ENCODE measurements at regions not wholly inside any gene's neighbourhood (a gene's known extent, or its start where the extent isn't known, plus 50 kb on each side); places are given as distances from the start of the nearest gene placed in this dataset.
"Not testable (repeated sequence)": the region's sequence is repeated elsewhere in the genome, so short reads cannot be mapped to it uniquely, and the experiment has no call there.

DNA sequence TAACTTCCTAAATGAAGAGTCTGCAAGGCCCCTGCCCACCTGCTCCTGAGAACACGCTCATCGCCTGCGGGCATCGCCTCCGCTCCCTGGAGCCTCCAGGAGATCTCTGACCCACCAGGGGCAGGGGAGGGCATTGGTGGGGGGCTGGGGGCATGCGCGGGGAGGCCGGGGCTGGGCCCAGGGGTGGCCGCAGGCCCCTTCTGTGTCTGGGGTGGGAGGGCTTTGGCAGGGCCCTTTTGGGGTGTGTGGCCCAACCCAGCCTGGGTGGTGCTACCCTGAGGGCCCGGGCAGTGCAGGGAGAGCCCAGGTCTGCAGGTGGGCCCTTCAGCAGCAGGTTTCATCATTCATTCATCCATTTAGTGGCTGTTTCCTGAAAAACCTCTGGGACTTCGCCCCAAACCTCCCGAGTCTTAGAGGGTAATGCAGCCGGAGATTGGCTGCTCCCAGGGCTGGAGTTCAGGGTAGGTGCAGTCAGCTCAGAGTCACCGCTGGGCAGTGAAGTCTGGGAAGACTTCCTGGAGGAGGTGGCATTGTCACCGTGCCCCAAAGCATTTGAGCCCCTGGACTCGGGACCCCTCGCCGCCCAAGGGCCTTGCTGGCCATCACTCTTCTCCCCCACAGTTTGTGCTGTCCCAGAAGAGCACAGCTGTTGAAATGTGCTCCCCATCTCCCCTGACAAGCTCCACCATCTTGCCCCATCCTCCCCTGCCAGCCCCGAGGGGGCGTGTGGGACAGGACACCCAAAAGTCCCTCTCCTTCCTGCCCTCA lies 255.1 kb downstream of the PARP8 start:
- H3K4me1 Mint-ChIP-seq (ENCODE audit: insufficient read depth, unreplicated experiment): no peaks in the 10 kb centered on the region
- DNase-seq (ENCODE audit: unreplicated experiment): no peak
- TF ChIP-seq, protein P1, sequence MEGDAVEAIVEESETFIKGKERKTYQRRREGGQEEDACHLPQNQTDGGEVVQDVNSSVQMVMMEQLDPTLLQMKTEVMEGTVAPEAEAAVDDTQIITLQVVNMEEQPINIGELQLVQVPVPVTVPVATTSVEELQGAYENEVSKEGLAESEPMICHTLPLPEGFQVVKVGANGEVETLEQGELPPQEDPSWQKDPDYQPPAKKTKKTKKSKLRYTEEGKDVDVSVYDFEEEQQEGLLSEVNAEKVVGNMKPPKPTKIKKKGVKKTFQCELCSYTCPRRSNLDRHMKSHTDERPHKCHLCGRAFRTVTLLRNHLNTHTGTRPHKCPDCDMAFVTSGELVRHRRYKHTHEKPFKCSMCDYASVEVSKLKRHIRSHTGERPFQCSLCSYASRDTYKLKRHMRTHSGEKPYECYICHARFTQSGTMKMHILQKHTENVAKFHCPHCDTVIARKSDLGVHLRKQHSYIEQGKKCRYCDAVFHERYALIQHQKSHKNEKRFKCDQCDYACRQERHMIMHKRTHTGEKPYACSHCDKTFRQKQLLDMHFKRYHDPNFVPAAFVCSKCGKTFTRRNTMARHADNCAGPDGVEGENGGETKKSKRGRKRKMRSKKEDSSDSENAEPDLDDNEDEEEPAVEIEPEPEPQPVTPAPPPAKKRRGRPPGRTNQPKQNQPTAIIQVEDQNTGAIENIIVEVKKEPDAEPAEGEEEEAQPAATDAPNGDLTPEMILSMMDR (IDR thresholded peaks at IDR 0.05; ENCODE audit: unreplicated experiment): no peak
- H3K9me3 Mint-ChIP-seq (ENCODE audit: unreplicated experiment): no peaks in the 10 kb centered on the region
- ChIA-PET CTCF (interaction anchor here (0.9 to 1.1 kb wide), 3 partner anchors 22 to 626 kb away, joined by 3 to 5 read pairs (median 3); no protein-coding TSS in a partner anchor), POLR2A (interaction anchor here (0.6 kb wide), 1 partner anchor 1710 kb away, joined by 3 read pairs; no protein-coding TSS in a partner anchor)
- BruUV-seq (replicated peaks): no TSS peak
- H3K36me3 Mint-ChIP-seq (ENCODE audit: insufficient read depth, unreplicated experiment): no peaks in the 10 kb centered on the region
- H3K27me3 Mint-ChIP-seq (ENCODE audit: insufficient read depth, unreplicated experiment): peaks cover 36% of the 10 kb centered on the region
- H3K4me3 Mint-ChIP-seq (ENCODE audit: unreplicated experiment): no peak overlapping the region
- intact Hi-C loops (cut with micrococcal nuclease): no loop called here
- no peak overlapping the region for H3K27ac Mint-ChIP-seq (ENCODE audit: low read depth, unreplicated experiment)

DNA sequence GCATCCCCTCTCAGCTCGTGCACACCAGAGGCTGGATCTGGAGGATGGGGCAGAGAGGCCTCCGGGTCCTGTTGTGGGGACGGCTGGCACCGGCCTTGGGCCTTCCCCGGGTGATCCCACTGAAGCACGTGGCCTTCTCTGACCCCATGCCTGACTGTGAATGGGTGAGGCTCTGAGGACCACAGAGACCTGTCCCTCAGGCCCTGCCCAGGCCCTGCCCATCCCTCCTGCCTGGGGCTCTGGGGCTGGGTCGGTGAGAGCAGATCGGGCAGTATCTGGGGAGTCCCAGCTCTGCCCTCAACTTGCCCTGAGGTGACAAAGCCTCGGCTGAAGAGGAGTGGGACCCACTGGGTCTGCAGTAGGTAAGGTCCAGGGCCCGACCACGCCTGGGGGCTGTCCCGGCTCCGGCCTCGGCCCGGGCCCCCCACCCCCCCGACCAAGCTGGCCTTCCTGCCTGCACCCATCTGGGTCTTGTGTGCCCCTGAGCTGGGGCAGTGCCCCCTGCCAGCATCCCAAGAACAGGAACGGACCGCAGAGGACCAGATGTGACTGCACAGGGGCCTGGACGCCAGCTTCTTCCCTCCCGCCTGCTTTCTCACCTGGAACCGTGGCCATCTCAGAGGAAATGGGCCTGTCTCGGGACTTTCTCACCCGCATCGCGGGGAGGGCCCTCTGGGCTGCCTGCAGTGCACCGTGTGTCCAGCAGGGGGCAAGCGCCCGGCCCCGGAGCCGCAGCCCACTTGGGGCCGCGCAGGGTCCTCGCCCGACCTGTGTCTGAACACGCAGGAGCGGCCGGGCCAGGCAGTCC lies 255.9 kb downstream of the PARP8 start:
- DNase-seq (ENCODE audit: unreplicated experiment): not testable (repeated sequence)
- H3K27me3 Mint-ChIP-seq (ENCODE audit: insufficient read depth, unreplicated experiment): peaks cover 34% of the 10 kb centered on the region

DNA sequence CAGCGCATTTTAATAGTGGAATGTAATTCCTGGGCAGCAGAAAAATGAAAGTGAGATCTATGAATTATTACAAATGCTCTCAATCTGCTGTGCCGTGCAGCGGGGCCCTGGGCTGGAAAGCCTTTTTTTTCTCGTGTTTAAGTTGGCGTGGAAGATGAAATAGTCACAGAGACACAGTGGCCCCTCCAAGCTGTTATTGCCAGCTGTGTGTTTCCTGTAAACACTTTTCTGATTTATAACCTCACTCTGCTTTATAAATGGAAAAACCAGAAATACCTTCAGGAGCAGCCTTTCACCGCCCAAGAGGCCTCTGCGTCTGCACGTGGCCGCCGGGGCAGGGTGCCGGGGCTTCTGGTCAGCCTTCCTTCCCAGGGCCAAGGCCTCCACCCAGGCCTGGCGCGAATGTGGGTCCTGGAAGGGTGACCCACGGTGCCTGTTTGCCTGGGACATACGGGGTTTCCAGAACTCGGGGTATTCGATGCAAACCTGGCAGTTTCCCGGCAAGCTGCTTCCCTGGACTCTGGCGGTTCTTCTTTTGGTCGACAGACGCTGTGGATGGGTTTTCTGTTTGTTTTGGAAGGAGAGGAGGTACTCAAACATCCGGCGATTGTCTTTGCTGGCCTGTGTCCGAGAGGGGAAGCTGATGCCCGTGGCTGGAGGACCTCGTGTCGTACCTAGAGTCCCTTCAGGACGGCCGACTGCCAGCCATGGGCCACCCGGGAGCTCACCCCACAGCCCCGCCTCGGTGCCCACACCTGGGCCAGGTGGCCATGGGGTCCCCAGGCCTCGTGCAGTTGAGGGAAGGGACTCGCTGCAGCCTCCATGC lies 256.7 kb downstream of the PARP8 start:
- Mint-ChIP-seq H3K27me3 (ENCODE audit: insufficient read depth, unreplicated experiment) (peaks cover 43% of the 10 kb centered on the region), H3K27ac (ENCODE audit: low read depth, unreplicated experiment) (no peak overlapping the region), H3K36me3 (ENCODE audit: insufficient read depth, unreplicated experiment) (peaks cover 5% of the 10 kb centered on the region), H3K4me1 (ENCODE audit: insufficient read depth, unreplicated experiment) (no peaks in the 10 kb centered on the region), H3K9me3 (ENCODE audit: unreplicated experiment) (no peaks in the 10 kb centered on the region), H3K4me3 (ENCODE audit: unreplicated experiment) (no peak overlapping the region)
- TF ChIP-seq, protein P1 (IDR thresholded peaks at IDR 0.05; ENCODE audit: unreplicated experiment): no peak
- intact Hi-C loops (cut with micrococcal nuclease): no loop called here
- ChIA-PET CTCF (interaction anchor here (0.6 to 1.3 kb wide), 5 partner anchors 11 to 643 kb away, joined by 3 to 5 read pairs (median 3); no protein-coding TSS in a partner anchor), POLR2A (no interaction called here)
- no TSS peak for BruUV-seq (replicated peaks)
- DNase-seq (ENCODE audit: unreplicated experiment): no peak

More for the DNA sequence above, 255.9 kb downstream of the PARP8 start:
- POLR2A ChIA-PET; BruUV-seq (replicated peaks); H3K4me3 Mint-ChIP-seq (ENCODE audit: unreplicated experiment); H3K9me3 Mint-ChIP-seq (ENCODE audit: unreplicated experiment); H3K27ac Mint-ChIP-seq (ENCODE audit: low read depth, unreplicated experiment); H3K36me3 Mint-ChIP-seq (ENCODE audit: insufficient read depth, unreplicated experiment); H3K4me1 Mint-ChIP-seq (ENCODE audit: insufficient read depth, unreplicated experiment); intact Hi-C loops (cut with micrococcal nuclease): not testable (repeated sequence)
- CTCF ChIA-PET: interaction anchor here (0.7 to 1.3 kb wide), 5 partner anchors 11 to 644 kb away, joined by 3 to 5 read pairs (median 3); no protein-coding TSS in a partner anchor
- TF ChIP-seq, protein P1 (IDR thresholded peaks at IDR 0.05; ENCODE audit: unreplicated experiment): peak; percentile 65

All from MCF 10A (cell line).